GM18519 (cell line): ENCODE measurements at regions not wholly inside any gene's neighbourhood (a gene's known extent, or its start where the extent isn't known, plus 50 kb on each side); places are given as distances from the start of the nearest gene placed in this dataset.

Experiments used
- ATAC-seq: cut with Tn5 transposase; IDR thresholded peaks from one replicate; pipeline ENCODE4 v1.9.1; 2021; ENCODE audit warnings: mild to moderate bottlenecking, moderate library complexity; ENCODE audit not compliant: unreplicated experiment, low FRiP score

DNA sequence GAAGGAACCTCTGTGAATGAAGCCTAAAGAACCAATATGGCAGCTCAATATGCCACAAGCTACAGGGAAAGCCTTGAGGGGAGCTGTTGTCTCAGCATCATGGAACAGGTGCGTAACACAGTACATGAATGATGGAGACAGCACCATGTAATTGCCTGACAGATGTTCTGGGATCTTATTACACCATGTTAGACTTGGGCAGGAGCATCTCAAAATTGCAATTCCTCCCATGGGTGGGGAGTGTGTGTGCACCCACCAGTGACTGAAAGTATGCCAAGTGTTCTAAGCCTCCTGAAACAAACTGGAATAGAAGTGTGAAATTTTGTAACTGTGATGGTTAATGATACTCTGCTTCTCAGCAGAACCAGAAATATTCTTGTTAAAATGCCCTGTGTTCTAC, 151.0 kb upstream of the SRRM4 start:
- no peak for ATAC-seq

DNA sequence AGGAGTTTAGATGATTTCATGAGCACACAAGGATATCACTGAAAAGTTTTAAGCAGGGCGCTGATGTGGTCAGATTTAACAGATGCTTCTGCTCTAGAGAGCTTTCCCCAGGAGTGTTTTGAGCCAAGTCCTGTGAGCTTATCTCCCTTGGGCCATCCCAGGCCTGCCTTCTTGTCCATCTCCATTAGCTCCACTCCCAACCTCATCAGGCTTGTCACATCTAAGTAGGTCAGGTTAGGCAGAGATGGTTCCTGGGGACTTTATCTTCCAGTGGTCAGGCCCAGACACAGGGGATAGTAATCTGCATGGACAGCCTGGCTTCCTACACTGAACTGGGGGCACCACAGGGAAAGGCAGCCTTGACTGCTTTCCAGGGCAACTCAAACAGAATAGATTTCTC, 145.4 kb upstream of the SRRM4 start:
- ATAC-seq: no peak

DNA sequence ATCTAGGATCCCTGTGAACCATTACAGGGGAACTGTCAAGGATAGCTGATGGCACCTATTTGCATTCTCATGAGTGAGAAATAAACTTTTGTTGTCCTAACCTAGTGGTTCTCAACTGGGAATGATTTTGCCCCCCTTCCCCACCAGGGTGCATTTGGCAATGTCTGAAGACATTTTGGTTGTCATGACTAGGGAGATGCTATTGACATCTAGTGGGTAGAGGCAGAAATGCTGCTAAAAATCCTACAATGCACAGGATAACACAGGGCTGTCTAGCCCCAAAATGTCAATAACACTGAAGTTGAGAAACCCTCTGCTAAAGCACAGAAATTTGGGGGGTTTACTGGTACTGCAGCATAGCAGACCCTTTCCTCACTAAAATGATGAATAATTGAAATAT, 140.9 kb upstream of the SRRM4 start:
- ATAC-seq: no peak

DNA sequence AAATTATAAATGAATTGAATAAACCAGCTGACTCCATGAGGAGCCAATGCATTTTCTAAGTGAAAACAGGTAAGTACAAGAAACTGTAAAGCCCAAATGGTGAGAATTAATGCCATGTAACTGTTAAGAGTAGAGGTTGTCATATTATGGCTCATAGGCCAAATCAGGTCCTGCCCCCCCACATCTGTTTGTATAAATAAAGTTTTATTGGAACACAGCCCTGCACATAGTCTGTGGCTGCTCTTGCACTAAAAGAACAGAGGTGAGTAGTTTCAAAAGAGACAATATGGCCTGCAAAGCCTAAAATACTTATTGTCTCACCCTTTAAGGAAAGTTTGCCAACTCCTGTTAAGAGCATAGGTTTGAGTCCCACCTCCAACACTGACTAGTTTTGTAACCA, 140.5 kb upstream of the SRRM4 start:
- ATAC-seq: no peak

DNA sequence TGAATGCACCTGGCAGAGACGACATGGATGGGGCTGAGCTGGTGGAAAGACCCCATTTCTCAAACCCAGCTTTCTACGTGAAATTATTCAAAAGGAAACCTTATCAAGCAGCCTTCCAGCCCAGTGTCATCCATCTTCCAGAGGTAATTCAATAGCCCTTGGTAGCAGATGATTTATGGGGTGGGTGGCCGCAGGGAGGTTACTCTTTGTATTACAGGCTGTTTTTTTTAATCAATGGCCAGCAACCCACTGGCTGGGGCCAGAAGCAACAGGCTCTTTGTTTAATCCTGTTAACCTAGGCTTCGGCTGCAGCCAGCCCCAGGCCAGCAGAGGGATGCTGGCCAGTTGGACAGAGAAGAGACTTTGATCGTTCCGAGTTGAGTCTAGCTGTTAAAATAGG, 139.8 kb upstream of the SRRM4 start:
- ATAC-seq: no peak

DNA sequence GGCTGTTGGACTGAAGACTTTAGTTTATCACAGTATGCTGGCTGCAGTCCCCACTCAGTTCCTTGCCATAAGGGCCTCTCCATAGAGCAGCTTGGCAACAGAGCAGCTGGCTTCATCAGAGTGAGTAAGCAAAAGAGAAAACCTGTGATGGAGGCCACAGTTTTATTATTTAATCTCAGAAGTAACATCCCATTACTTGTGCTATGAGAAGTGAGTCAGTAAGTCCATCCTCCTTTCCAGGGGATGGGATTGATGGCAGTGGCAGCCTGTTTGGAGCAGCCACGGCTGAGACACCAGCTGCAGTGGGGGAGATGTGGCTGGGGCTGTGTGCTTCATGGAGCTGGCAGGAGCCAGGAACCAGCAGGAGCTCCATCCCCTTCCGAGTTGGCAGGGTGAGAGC, 138.5 kb upstream of the SRRM4 start:
- ATAC-seq: no peak

DNA sequence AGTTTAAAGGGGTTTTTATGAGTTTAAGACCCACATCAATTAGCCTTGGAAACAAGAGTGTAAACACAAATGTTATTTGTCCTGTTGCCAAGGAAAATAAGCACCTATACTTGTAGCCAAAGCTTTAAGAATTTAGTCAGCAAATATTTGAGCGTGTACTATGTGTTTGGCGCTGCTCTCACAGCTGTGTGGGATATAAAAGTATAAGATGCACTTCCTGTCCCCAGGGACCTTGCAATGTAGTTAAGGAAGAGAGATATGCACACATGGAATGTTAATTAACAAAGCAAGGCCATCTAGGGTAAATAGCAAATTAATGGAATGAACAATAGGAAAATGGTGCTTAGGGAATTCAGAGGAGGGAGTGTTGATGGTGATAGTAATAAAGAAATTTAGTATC, 134.9 kb upstream of the SRRM4 start:
- ATAC-seq: no peak

DNA sequence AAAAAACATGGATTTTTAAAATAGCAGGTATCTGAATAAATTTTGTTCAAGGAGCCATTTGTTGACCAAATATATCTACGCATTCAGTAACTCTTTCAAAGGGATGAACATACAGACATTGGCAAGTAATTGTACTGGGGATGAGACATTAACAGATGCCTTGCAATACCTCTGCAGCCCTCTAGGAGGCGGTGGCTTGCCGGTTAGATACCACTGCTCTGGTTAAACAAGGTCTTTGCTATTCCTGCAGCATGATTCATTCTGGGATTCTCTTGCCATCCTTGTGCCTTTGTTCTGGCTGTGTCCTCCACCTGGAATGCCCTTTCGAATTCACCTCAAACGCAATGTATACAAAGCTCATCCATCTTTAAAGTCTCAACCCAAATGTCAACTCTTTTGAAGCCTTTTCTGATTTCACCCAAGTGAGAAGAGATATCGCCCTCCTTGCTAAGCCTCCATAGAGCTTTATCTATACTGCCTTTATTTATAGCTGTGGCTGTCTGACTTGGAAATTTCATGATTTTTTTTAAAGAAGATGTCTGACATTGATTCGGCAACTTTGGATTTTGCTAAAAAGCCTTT, 131.0 kb upstream of the SRRM4 start:
- no peak for ATAC-seq

DNA sequence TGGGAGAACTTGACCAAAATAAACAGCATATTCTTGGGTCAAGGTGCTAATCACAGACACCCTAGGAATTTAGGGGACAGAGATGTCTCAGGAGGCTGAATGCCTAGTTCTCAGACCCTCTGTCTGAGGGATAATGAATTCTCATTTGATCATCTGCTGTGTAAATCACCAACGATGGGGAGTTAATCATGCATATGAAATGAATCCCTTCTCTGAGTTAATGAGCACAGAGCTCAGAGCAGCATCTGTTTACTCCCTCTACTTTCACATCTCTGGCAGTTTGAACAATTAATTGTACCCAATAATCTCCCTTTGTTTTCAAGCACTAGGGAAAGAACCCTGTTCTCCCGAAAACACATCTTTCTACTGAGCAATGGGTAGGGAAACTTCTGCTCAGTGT, 129.4 kb upstream of the SRRM4 start:
- ATAC-seq: no peak

DNA sequence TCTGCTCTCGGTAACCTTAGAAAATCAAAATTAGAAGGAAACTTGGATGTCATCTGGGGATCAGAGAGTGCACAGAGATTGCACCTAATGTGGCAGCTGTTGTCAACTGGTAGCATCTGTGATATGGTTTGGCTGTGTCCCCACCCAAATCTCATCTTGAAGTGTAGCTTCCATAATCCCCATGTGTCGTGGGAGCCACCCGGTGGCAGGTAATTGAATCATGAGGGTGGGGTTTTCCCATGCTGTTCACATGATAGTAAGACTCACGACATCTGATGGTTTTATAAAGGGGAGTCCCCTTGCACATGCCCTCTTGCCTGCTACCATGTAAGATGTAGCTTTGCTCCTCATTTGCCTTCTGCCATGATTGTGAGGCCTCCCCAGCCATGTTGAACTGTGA, 127.7 kb upstream of the SRRM4 start:
- ATAC-seq: no peak

DNA sequence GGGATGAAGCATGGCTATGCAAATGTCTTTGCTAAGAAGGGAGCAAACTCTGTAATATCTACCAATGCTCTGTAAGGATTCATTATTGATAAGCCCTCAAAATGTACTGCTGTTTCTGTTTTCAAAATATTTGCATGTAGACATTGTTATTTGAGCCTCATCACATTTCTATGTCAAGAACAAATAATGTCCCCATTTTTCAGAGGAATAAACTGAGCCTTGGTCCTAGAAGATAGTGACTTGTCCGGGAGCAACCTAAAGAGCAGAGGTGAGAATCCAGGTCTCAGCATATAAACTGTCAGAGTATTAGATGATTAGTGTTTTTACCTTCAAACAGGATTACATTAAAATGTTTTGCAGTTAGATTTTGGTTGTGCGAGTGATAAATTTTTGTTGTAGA, 125.5 kb upstream of the SRRM4 start:
- no peak for ATAC-seq

DNA sequence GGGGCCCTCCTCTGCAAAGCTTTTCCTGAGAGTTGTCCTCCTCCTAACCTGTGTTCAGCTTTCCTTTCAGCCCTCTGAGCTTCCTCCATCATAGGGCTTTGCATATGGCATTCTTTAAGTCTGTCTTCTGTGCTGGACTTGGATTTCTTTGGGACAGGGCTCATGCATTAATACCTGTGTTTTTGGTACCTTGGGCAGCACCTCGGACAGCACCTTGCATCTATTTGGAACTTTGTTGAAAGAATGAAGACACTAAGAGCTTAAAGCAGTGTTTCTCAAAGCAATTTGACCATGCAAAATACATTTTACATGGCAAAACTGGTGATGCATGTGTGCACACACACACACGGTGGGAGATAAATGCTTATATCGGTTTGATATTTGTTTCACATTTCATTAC, 115.0 kb upstream of the SRRM4 start:
- ATAC-seq: no peak

DNA sequence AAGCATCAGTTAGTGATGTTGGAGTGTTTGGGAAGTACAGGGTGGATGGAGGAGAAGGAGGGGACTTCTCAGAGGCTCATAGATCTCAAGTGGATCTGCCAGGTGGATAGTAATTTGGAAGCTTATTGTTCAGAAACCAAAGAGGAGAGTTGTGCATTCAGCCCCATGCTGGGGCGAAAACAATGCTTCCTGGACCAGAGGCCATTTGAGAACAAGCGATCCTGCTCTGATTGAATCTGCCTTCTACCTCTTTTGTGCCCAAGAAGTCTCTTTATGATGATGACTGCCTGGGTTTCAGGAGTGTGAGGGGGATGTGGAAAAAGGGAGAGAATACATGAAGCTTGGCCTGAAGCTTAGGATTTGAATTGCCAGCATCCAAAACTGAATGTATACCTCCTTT, 110.8 kb upstream of the SRRM4 start:
- ATAC-seq: no peak

DNA sequence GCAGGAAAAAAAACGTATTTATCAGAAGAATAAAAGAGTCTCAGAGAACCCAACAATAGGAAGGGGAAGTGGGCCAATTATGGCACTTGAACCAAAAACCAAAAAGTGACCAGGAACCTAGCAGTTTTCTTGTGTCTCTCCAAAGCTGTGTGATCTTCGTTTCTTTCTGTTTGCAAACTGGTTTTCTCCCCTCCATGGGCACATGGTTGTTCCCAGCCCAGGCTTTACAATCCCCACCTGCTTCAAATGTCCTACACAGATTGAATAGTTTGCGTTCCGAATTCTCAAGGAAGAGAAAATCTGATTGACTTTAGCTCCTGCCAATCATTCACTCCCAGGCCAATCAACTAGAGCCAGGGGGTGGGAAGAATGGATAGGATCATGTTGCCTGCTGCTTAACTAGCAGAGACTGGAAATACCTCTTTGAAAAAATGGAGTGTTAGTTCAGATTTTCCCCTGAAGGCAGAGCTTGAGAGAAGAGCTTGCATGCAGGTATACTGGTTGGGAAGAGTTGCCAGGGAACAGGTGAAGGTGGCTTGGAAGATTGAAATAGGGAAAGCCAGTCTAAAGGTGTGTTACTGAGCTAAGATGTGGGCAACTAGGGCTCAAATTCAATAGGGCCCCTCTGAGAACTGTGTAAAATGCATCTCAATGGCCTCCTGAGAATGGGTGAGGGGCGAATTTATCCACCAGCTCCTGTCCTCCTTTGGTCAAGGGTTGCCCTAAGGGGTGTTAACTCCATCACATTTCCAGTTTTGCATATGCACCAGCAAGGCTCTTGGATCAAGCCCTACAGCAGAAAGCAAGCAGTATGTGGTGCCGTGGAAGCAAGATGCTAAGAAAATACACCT, 106.4 kb upstream of the SRRM4 start:
- no peak for ATAC-seq

DNA sequence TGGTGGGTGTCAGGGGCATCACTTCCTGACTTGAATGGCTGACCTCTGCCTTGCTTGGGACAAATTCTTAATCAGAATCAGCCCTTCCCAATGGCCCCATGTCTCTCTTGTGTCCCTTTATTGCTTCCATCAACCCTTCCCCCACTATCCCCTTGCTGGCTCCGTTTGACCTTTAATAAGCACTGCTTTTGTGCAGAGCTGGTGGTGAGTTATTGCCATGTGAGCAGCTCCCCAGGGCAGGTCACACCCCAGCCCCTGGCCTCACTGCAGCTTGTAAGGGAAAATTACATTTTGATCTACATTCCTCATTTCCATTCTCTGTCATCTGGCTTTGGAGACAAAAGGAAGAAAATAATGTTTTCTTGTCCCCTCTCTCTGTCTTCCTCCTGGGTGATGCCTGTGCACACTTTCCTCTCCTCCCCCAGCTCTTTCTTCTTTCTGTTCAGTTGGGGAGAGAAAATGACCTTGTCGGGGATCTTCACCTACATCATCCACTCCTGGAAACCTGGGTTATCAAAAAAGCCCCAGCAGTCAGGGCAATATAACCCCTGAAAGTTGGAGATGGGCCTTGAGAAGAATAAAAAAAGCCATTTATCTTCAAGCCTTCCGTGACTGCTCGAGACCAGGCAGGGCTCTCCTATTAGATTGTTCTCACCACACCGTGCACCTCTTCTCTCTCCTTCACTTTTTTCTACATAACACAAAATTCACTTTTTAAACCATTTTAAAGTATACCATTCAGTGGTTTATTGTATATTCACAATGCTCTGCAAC, 100.4 kb upstream of the SRRM4 start:
- ATAC-seq: no peak

DNA sequence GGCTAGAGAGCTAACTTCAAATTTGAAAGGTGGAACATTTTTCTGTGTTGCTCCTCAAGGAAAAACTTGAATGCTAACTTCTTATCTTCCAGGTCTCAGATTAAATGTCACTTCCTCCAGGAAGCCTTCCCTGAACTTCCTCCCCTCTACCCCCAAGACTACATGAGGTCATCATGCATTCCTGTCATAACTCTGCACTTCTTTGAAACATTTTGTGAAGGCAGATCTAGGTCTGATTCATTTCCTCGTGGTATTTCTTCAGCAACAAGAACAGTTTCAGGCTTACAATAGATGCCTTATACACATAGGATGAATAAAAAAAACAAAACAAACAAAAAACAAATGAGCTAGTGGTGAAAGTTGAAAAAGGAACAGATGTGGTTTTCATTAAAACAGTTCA, 97.1 kb upstream of the SRRM4 start:
- ATAC-seq: no peak

DNA sequence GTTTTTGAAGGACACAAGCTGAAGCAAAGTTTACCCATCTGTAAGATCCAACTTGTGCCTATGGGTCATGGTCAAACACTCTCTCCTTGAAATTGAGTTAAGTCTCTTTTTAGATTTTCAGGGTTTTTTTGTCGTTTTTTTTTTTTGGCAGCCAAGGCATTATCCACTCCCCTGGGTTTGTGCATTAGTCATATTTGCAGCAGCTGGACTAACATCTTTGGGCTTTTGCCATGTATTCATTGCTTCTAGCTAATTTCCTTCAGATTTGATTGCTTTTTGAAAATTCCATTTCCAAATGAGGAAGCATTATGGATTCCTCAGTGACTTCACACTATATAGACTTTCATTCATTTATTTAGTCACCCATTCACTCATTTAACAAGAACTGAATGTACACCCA, 80.3 kb upstream of the SRRM4 start:
- no peak for ATAC-seq

DNA sequence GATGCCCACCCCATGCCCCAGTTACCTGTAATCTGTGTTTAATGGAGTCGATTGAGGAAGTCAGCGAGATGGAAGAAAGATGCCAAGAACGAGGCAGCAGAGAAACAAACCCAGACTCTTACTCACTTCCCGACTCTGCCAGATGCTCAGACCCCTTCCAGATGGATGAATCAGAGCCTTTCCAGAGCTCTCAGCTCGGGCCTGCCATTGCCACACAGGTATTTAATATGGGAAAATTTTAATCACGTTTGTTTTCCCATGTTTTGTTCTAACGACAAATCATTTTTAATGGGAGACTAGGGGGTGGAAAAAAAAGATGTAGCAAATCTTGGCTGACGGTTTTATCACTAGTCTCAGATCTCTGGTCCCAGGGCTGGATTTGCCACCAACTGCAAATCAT, 72.5 kb upstream of the SRRM4 start:
- no peak for ATAC-seq

DNA sequence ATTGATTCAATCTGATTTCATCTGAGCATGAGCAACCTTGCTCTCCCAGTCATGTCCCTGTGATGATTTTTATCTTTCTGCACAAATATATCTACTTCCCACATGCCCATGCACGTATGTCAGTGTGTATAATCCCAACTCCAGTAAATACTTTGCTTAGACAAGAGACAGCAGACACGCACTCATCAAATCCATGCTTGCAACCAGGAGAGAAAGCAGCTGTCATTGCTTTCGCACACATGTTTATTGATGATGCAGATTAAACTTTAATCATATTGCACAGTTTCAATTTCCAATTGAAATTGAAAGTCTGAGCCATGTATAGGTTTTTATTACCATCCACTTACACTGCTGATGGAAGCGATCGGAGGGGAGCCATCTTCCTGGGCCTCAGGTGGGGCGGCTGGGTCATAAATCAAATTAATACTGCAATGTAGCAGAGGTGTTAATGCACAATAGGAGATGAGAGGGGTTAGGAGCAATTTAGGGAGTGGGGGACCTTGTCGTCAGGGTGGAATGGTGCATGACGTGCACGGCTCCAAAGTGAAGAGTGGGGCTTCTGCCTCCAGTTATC, 68.6 kb upstream of the SRRM4 start:
- no peak for ATAC-seq

DNA sequence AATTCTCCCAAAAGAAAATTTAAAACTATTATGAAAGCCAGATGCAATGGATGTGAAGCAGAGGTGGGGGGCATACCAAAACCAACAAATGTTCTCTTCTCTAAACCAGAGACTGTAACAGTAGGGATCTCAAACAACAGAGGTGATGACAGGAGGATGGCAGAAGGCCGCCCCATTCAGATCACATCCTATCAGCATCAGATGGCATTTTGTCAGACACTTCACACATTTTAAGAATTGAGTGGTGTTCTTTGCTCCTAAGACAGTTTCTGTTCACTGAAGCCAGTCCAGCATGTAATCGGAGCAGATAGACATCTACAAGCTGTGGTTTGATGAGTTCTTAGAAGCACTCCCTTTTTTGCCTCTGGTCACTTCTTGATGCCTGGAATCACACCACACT, 59.6 kb upstream of the SRRM4 start:
- ATAC-seq: no peak

DNA sequence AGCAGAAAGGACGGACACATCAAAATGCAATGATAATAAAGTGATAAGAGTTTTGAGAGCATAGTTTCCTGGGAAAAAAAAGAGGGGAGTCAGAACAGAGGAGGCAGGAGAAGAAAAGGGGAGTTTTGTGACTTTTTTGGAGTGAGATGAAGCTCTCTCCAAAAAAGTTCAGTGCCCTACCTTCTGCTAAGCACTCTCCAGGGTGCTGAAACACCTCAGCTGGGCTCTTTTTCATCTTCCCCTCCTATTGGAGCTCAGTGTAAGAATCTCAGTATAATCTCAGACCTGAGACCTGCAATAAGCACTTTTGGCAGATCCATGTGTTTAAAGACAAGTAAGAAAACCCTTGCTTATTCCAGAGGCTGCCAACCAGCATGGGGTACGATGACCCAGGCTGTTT, 58.9 kb upstream of the SRRM4 start:
- no peak for ATAC-seq
